NCI-H2029 (cell line): ENCODE measurements at regions not wholly inside any gene's neighbourhood (a gene's known extent, or its start where the extent isn't known, plus 50 kb on each side); places are given as distances from the start of the nearest gene placed in this dataset.
"Not testable (repeated sequence)": the region's sequence is repeated elsewhere in the genome, so short reads cannot be mapped to it uniquely, and the experiment has no call there.

Experiments
- DNase-seq: peaks from one replicate; lab custom pipeline; 2025; lab: John Stamatoyannopoulos, UW

DNA sequence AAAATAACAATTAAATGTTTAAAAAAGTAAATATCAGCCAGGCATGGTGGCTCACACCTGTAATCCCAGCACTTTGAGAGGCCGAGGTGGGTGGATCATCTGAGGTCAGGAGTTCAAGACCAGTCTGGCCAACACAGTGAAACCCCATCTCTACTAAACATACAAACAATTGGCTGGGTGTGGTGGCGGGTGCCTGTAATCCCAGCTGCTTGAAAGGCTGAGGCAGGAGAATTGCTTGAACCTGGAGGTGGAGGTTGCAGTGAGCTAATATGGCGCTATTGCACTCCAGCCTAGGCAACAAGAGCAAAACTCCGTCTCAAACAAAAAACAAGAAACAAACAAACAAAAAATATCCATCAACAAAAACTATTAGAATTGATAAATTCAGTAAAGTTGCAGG, 77.5 kb downstream of the SNX5 start:
- not testable (repeated sequence) for DNase-seq

DNA sequence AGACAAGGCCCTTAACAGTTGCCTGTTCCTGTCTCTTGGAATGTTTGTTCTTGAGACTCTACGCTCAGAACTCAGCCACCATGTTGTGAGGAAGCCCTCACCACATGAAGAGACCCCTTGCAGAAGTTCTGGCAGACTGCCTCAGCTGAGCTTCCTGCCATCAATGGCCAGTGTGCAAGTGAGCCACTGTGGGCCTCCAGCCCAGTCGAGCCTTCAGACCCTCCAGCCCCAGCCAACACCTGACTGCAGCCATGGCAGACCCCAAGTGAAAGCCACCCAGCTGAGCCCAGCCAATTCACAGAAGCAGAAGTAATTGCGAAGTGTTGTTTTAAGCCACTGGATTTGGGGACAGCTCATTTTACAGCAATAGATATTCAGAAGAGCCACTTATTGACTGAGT, 78.3 kb downstream of the SNX5 start:
- DNase-seq: no peak

DNA sequence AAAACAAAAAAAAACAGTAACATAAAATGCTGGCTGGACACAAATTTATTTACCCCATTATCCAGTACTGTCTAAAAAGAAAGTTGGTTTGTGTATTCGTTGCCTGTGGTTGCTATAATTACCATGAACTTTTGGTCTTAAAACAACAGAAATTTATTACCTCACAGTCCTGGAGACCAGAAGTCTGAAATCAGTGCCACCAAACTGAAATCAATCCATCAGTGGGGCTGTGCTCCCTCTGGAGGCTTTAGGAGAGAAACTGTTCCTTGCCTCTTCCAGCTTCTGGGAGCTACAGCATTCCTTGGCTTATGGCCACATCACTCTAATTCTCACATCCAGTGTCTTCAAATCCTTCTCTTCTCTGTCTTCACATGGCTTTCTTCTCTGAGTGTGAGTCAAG, 79.4 kb downstream of the SNX5 start:
- DNase-seq: no peak

- DNase-seq: no peak
Measured at GRCh38 chr20:17888044-17888443, 80.5 kb downstream of the SNX5 start.

GRCh38 chr20:17887331-17888030, 81.1 kb downstream of the SNX5 start:
- DNase-seq: no peak

GRCh38 chr20:17885544-17885943, 83.0 kb downstream of the SNX5 start:
- DNase-seq: no peak

DNA sequence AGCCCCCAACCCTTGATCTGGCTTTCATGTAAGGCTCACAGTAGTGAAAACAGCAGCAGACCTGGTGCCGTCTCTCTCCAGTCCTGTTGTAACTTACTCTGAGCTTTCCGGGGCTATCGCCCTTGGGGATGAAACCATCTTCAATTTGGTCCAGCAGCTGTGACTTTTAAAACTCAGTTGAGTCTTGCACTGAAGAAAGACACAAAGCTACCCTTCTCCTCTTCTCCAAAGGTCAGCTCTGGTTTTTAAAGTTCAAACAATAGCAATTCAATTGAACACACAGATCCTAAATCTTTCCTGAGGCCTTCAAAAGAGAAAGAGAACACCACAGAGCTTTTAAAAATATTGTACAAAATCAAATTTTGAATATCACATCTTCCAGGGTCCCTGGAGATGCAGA, 83.5 kb downstream of the SNX5 start:
- DNase-seq: no peak

- DNase-seq: no peak
Measured at GRCh38 chr20:17884307-17885003, 84.1 kb downstream of the SNX5 start.

GRCh38 chr20:17883592-17884306, 84.8 kb downstream of the SNX5 start:
- DNase-seq: no peak

DNA sequence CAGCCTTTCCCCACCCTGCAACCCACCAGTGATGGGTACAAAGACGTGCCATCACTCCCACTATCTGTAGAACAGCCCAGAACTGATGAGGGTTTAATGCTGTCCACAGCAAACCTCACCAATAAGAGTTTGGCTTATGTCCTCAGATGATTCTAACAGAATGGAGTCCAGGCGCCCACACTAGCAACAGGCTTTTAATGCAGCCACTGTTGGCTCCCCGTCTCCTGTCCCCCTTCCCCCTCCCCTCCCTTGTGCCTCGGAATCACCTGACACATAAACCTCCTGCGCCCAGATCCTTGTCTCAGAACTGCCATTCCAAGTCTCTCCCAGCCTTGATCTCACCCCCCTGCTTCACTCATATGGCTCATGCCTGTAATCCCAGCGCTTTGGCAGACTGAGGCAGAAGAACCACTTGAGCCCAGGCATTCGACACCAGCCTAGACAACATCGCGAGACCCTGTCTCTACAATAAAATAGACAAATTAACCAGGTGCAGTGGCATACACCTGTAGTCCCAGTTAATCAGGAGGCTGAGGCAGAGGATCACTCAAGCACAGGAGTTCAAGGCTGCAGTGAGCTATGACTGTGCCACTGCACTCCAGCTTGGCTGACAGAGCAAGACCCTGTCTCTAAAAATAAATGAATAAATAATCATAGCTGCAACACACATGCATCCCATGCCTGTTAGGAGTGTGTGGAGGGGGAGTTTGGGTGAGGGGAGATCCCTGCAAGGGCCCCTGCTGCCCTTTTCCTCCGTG, 85.6 kb downstream of the SNX5 start:
- DNase-seq: peak; percentile 20

DNA sequence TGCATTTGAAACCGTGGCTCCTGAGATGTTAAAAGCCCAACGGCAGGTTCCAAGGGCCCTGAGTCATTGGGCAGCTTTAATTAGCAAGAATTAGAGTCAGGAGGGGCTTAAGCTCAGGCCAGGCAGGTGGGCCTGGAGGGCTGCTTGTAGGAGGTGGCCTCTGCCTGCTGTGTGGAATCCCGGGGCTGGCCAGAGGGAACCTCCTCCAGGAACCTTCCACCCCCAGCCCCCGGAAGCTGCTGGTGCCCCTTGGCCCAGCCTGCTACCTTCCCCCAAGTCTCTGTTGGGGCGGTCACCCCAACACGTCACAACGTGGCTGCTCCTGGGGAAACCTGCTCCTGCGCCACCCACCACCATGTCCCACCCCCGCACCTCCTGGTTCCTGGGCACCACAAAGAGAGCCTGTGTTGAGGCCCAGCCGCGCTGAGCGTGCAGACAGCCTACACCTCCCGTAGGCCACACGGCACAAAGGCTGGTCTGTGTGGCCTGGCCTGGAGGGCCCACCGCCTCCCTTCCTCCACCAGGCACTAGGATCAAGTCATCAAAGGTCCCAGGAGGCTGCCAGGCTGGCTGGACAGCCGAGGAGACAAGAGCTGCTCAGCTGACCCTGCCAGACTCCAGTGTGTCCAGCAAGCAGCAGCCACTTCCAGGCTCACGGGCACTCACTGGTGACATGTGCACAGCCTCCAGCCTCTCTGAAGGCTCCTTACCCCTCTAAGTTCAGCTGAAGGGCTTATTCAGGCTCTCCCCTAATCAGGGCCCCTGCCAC, 86.3 kb downstream of the SNX5 start:
- DNase-seq: no peak

DNA sequence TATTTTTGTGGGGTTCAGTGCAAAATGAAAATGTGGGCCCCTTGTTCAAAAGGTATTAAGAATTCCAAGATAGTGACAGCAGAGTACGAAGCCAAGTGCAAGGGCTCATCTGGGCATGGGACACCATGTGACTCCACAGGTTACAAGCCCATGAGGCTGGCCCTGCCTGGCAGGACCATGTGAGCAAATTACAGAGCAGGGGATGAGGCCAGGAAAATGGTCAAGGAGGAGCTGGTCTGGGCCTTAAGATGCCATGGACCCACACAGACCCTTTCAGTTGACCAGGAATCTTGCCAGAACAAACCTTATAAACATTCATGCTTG, 86.9 kb downstream of the SNX5 start:
- no peak for DNase-seq

- DNase-seq: no peak
Measured at GRCh38 chr20:17878912-17879602, 89.5 kb downstream of the SNX5 start.

DNA sequence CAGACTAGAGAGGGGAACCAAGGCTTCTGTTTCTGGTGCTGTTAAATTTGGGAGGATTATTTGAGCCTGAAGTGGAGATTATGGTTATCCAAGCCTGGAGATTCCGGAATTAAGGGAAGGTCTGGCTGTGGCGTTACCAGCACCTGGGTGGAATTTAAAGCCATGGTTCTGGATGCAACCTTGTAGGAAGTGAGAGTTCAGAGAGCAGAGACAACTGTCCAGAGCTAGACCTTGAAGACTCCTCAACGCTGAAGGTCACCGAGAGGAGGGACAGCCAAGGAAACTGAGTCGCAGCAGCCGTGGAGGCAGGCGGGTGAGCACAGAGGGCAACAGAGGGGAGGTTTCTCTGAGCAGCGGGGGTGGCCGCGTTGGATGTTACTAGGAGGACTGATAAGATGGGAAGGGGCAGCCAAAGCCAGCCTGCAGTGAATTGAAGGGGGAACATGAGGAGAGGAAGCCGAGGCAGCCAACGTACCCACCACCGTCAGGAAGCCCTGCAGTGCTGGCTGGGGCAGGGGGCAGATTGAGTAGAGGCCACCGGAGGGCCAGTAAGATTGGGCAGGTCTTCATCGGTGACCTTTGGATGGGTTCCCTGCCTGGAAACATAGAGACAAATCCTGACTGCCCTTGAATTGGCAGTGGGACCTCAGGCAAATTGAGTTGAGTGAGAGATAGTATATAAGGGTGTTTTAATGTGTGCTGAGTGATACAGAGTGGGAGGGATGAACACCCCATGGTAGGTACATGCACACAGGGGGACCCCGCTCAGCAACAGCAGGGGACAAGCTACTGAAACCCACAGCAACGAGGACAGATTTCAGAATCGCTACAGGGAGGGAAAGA, 90.3 kb downstream of the SNX5 start:
- no peak for DNase-seq

DNA sequence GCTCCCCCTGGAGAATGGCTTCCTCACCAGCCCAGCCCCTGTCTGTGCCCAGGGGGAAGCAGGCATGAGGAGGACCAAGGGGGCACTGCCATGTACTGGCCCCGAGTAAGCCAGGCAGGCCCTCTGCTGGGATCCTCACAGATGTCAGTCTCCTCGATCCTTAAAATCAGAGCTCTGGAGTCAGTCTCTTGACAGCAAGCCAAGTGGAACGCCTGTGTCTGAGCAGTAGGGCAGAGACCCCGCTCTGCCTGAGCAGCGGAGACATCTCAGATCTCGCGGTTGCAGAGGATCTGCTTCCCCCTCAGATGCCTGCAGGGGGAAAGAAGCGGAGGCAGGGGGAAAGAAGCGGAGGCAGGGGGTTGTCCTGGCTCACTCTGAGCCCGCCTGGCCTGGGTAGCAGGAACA, 92.6 kb downstream of the SNX5 start:
- DNase-seq: no peak

DNA sequence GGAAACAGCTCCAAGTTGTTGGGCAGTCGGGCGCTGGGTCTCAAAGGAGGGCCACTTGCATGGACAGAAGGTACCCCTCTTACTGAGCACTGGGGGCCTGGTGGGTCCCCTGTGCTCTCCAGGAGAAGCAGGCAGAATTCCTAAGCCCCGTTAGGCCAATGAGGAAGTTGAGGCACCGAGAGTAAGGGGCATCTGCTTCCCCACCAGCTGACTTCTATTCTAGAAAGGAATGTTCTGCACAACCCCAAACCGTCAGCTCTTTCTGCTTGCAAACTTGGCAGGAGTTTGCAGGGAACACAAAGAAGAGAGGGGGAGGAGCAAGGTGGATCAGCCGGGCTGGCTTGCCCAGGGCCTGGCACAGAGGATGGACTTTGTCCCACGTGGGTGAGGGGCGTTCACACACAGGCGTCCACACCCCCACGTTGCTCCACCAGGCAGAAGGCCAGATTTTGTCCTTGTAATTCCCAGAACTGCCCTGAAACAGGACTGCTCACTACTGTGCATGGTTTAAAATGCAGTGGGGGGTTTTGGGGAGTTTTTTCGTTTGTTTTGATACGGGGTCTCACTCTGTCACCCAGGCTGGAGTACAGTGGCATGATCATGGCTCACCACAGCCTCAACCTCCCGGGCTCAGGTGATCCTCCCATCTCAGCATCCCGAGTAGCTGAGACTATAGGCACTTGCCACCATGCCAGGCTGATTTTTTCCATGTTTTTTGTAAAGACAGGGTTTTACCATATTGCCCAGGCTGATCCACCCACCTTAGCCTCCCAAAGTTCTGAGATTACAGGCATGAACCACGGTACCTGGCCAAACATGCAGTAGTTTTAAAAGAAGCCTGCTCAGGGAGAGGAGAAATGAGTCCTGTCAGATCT, 93.3 kb downstream of the SNX5 start:
- no peak for DNase-seq

- DNase-seq: no peak
Measured at GRCh38 chr20:17874271-17875105, 94.1 kb downstream of the SNX5 start.
